Panc1 (cell line): ENCODE measurements at regions not wholly inside any gene's neighbourhood (a gene's known extent, or its start where the extent isn't known, plus 50 kb on each side); places are given as distances from the start of the nearest gene placed in this dataset.

Experiments
- TCF7L2 ChIP-seq: IDR thresholded peaks from 2 replicates; pipeline ENCODE4 v1.6.1; 2011; ENCODE audit warnings: mild to moderate bottlenecking, low read depth, low read length, inconsistent platforms
- TF ChIP-seq, protein P1 (sequence below): fragments of 450-650 bp; IDR thresholded peaks from 2 replicates; pipeline ENCODE4 v1.5.1; 2017; ENCODE audit warnings: mild to moderate bottlenecking

DNA sequence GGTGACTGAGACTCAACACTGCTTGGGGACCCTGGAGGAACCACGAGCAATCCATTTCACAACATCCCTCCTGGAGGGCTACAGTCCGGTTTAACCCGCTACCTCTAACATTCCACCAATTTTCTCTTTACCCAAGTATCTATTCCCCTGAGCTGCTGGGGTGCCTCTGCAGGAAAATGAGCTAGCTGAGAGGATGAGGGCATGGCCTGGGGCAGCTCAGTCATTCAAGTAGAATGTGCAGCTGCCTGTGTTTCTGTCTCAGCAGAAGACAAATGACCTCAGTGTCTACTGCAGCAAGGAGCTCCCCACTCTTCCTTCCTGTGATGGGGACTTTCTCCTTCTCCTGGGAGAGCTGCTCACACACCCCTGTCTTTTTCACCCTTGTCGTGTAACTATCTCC lies 120.8 kb downstream of the ZNF518B start:
- TF ChIP-seq, protein P1, sequence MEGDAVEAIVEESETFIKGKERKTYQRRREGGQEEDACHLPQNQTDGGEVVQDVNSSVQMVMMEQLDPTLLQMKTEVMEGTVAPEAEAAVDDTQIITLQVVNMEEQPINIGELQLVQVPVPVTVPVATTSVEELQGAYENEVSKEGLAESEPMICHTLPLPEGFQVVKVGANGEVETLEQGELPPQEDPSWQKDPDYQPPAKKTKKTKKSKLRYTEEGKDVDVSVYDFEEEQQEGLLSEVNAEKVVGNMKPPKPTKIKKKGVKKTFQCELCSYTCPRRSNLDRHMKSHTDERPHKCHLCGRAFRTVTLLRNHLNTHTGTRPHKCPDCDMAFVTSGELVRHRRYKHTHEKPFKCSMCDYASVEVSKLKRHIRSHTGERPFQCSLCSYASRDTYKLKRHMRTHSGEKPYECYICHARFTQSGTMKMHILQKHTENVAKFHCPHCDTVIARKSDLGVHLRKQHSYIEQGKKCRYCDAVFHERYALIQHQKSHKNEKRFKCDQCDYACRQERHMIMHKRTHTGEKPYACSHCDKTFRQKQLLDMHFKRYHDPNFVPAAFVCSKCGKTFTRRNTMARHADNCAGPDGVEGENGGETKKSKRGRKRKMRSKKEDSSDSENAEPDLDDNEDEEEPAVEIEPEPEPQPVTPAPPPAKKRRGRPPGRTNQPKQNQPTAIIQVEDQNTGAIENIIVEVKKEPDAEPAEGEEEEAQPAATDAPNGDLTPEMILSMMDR, result no peak
- no peak for TF ChIP-seq TCF7L2
